Transverse colon (tissue), 4 donors: ENCODE measurements at regions not wholly inside any gene's neighbourhood (a gene's known extent, or its start where the extent isn't known, plus 50 kb on each side); places are given as distances from the start of the nearest gene placed in this dataset.
"Not testable (repeated sequence)": the region's sequence is repeated elsewhere in the genome, so short reads cannot be mapped to it uniquely, and the experiment has no call there.

Source experiments
- DNase-seq: peaks from one replicate; pipeline ENCODE4 v3.0.0-alpha.2; 2019
- H3K27ac ChIP-seq, 4 donors: fragments of 200-600 bp; sonication (generic); 2 replicates each; pipeline ENCODE4 v1.5.1; 2016 to 2018; ENCODE audit warnings: inconsistent platforms in 4 of 4
- H3K27me3 ChIP-seq: fragments of 200-600 bp; sonication (generic); 2 replicates; pipeline ENCODE4 v1.5.1; 2017; ENCODE audit warnings: inconsistent platforms
- H3K36me3 ChIP-seq, 4 donors: fragments of 200-600 bp; sonication (generic); 2 replicates each; pipeline ENCODE4 v1.5.1; 2017 to 2019; ENCODE audit warnings: inconsistent platforms in 4 of 4
- H3K4me1 ChIP-seq, 4 donors: fragments of 200-600 bp; sonication (generic); 2 replicates each; pipeline ENCODE4 v1.5.1; 2017 to 2020; ENCODE audit warnings: inconsistent platforms in 4 of 4
- H3K4me3 ChIP-seq, 4 donors: fragments of 200-600 bp; sonication (generic); 1 replicate in 1 of 4; 2 replicates in 3 of 4; pipeline versions ENCODE4 v1.5.1 to v1.6.1; 2017 to 2019; ENCODE audit warnings: inconsistent platforms in 4 of 4
- H3K9me3 ChIP-seq, 2 donors: fragments of 200-600 bp; sonication (generic); 2 replicates each; pipeline ENCODE4 v1.5.1; 2017 to 2019; ENCODE audit warnings: inconsistent platforms in 2 of 2
- EP300 ChIP-seq: sonication (generic); formaldehyde crosslinking; IDR thresholded peaks from one replicate; pipeline ENCODE4 v1.6.1; 2017; ENCODE audit warnings: antibody characterized with exemption, low read depth
- POLR2A ChIP-seq: fragments of 450-650 bp; IDR thresholded peaks from one replicate; pipeline ENCODE4 v1.6.1; 2016; ENCODE audit warnings: antibody characterized with exemption, mild to moderate bottlenecking, moderate library complexity
- POLR2AphosphoS5 ChIP-seq, 3 donors: sonication (generic); formaldehyde crosslinking; IDR thresholded peaks; one replicate each; pipeline ENCODE4 v1.6.1; 2016; ENCODE audit warnings: antibody characterized with exemption in 3 of 3
- WGBS, 2 donors: methylation state at CpG; one replicate each; pipeline ENCODE4 v1.1.5; 2018; ENCODE audit warnings: low coverage in 1 of 2; 5-methylcytosine and 5-hydroxymethylcytosine counted together
- in situ Hi-C, 4 donors: fragments of 200-750 bp; cut with MboI; loops; one replicate each; pipeline versions ENCODE4 v1.15.0 to v1.15.1; 2017; ENCODE audit warnings: low sequenced_read_pairs in 3 of 4, low pct_ligation_motif_present in 1 of 4, low pct_unique_long_range_greater_than_20kb in 1 of 4
- intact Hi-C: fragments of 100-400 bp; cut with DNase I; formaldehyde crosslinking; loops from one replicate; pipeline ENCODE4 v1.15.1; 2023; ENCODE audit warnings: low total_unique reads
- TF ChIP-seq, protein P1 (sequence below), 5 experiments: fragments of 200-600 bp in 3 of 5; fragments of 450-650 bp in 2 of 5; sonication (generic) in 3 of 5; IDR thresholded peaks; 1 replicate in 2 of 5; 2 replicates in 3 of 5; pipeline ENCODE4 v1.5.1; 2016 to 2017; ENCODE audit warnings: antibody characterized with exemption in 5 of 5, inconsistent platforms in 3 of 5, mild to moderate bottlenecking in 2 of 5, moderate library complexity in 1 of 5

DNA sequence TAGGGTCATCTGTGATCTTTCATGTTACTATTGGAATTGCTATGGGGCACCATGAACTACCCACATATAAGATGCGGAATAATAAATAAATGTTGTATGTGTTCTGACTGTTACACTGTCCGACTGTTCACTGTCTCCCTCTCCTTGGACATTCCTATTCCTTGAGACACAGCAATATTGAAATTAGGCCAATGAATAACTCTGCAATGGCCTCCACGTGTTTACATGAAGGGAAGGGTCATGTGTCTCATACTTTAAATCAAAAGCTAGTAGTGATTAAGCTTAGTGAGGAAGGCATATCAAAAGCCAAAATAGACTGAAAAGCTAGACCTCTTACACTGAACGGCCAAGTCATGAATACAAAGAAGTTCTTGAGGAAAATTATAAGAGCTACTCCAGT lies 751.3 kb downstream of the SOCS6 start:
- Histone ChIP-seq H3K27me3 (no peaks in the 10 kb centered on the region), H3K36me3 (no peaks in the 10 kb centered on the region), H3K27ac (no peak overlapping the region), H3K4me3 (no peak overlapping the region), H3K4me1 (no peaks in the 10 kb centered on the region), H3K9me3 (no peaks in the 10 kb centered on the region)
- no peak for DNase-seq
- TF ChIP-seq POLR2AphosphoS5 (IDR thresholded peaks at IDR 0.05), result no peak
- TF ChIP-seq, protein P1, sequence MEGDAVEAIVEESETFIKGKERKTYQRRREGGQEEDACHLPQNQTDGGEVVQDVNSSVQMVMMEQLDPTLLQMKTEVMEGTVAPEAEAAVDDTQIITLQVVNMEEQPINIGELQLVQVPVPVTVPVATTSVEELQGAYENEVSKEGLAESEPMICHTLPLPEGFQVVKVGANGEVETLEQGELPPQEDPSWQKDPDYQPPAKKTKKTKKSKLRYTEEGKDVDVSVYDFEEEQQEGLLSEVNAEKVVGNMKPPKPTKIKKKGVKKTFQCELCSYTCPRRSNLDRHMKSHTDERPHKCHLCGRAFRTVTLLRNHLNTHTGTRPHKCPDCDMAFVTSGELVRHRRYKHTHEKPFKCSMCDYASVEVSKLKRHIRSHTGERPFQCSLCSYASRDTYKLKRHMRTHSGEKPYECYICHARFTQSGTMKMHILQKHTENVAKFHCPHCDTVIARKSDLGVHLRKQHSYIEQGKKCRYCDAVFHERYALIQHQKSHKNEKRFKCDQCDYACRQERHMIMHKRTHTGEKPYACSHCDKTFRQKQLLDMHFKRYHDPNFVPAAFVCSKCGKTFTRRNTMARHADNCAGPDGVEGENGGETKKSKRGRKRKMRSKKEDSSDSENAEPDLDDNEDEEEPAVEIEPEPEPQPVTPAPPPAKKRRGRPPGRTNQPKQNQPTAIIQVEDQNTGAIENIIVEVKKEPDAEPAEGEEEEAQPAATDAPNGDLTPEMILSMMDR (IDR thresholded peaks at IDR 0.05), result no peak
- no peak for TF ChIP-seq EP300
- TF ChIP-seq POLR2A, result no peak
- in situ Hi-C loops, result no loop called here
- intact Hi-C loops, result no loop called here
- 72 to 73% methylated on average over 3 to 4 of the region's 4 CpGs for WGBS, 2 donors

DNA sequence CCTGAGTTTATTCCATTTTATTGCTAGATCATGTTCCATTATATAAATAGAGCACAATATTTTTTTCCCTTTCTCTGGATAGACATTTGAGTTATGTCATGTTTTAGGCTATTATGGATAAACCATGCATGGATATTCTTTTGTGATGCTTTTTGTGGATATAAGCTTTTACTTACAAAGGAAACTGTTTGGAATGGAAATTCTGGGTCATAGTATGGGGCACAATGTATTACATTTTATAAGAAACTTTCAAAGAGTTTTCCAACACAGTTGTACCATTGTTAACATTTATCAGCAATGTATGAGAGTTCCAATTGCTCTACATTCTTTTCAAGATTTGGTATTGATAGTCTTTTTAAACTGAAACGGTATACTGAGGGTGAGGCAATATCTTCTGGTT lies 749.4 kb downstream of the SOCS6 start:
- in situ Hi-C loops, result no loop called here

DNA sequence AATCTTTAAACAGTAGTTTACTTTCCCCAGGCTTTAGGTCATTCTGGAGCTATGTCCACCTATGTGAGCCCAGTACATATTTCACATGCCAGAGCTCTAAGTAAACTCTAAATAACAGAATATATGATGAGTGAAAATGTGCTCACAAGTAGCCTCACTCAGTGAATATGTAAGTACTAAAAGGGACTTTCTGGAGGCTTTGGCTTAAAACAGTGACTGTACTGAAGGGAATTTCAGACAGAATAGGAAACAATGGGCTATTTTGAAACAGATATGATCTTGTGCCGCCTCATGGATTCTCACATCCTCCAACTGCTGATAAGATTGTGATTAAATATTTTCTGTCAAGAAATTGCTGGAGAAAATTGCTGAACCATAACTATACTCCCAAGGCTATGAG lies 747.9 kb downstream of the SOCS6 start:
- in situ Hi-C loops, result no loop called here
- WGBS, 2 donors, result 63 to 75% methylated on average over 1 of the region's 1 CpG
- Histone ChIP-seq H3K36me3 (no peaks in the 10 kb centered on the region), H3K4me3 (no peak overlapping the region), H3K4me1 (no peaks in the 10 kb centered on the region), H3K27ac (no peak overlapping the region), H3K9me3 (no peaks in the 10 kb centered on the region), H3K27me3 (no peaks in the 10 kb centered on the region)
- TF ChIP-seq EP300 (no peak), POLR2A (no peak), POLR2AphosphoS5 (IDR thresholded peaks at IDR 0.05) (no peak)
- TF ChIP-seq, protein P1 (IDR thresholded peaks at IDR 0.05), result no peak
- intact Hi-C loops, result no loop called here
- DNase-seq, result no peak

More for the DNA sequence above, 749.4 kb downstream of the SOCS6 start:
- TF ChIP-seq POLR2A (no peak), EP300 (no peak), POLR2AphosphoS5 (IDR thresholded peaks at IDR 0.05) (no peak)
- TF ChIP-seq, protein P1 (IDR thresholded peaks at IDR 0.05), result no peak
- no peaks in the 10 kb centered on the region for H3K27me3 ChIP-seq
- H3K36me3 ChIP-seq, result no peaks in the 10 kb centered on the region
- no peaks in the 10 kb centered on the region for H3K4me1 ChIP-seq
- no peaks in the 10 kb centered on the region for H3K9me3 ChIP-seq
- no peak overlapping the region for H3K27ac ChIP-seq
- H3K4me3 ChIP-seq, result no peak overlapping the region
- intact Hi-C loops, result no loop called here
- 46 to 57% methylated on average over 1 of the region's 1 CpG for WGBS, 2 donors
- DNase-seq, result no peak

DNA sequence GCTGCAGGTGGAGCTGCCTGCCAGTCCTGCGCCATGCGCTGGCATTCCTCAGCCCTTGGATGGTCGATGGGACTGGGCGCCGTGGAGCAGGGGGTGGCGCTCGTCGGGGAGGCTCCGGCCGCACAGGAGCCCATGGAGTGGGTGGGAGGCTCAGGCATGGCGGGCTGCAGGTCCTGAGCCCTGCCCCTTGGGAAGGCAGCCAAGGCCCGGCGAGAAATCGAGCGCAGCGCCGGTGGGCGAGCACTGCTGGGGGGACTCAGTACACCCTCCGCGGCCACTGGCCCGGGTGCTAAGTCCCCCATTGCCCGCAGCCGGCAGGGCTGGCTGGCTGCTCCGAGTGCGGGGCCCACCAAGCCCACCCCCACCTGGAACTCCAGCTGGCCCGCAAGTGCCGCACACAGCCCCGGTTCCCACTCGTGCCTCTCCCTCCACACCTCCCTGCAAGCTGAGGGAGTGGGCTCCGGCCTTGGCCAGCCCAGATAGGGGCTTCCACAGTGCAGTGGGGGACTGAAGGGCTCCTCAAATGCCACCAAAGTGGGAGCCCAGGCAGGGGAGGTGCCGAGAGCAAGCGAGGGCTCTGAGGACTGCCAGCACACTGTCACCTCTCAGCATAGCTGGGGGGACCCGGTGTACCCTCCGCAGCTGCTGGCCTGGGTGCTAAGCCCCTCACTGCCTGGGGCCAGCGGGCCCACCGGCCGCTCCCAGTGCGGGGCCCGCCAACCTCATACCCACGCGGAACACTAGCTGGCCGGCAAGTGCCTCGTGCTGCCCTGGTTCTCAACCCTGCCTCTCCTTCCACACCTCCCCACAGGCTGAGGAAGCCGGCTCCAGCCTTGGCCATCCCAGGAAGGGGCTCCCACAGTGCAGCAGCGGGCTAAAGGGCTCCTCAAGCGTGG lies 742.7 kb downstream of the SOCS6 start:
- H3K4me3 ChIP-seq, H3K27me3 ChIP-seq, in situ Hi-C loops, H3K9me3 ChIP-seq, DNase-seq, H3K27ac ChIP-seq, intact Hi-C loops, H3K4me1 ChIP-seq, H3K36me3 ChIP-seq: not testable (repeated sequence)
- 90% methylated on average over 41 of the region's 46 CpGs; no CpG with 5 or more reads in 1 of the 2 donors for WGBS, 2 donors

DNA sequence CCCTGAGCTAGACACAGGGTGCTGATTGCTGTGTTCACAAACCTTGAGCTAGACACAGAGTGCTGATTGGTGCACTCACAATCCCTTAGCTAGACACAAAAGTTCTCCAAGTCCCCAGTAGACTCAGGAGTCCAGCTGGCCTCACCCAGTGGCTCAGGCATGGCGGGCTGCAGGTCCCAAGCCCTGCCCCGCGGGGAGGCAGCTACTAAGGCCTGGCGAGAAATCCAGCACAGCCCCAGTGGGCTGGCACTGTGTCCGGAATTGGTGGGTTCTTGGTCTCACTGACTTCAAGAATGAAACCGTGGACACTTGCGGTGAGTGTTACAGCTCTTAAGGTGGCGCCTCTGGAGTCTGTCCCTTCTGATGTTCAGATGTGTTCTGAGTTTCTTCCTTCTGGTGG lies 741.2 kb downstream of the SOCS6 start:
- DNase-seq, H3K4me3 ChIP-seq, in situ Hi-C loops, intact Hi-C loops, H3K4me1 ChIP-seq, H3K36me3 ChIP-seq, H3K27ac ChIP-seq, H3K27me3 ChIP-seq, H3K9me3 ChIP-seq: not testable (repeated sequence)
- WGBS, 2 donors, result 89% methylated on average over 4 of the region's 8 CpGs; no CpG with 5 or more reads in 1 of the 2 donors
